HG03060 (cell line): ENCODE measurements at regions not wholly inside any gene's neighbourhood (a gene's known extent, or its start where the extent isn't known, plus 50 kb on each side); places are given as distances from the start of the nearest gene placed in this dataset.
"Not testable (repeated sequence)": the region's sequence is repeated elsewhere in the genome, so short reads cannot be mapped to it uniquely, and the experiment has no call there.

ENCODE experiments used
- ATAC-seq: cut with Tn5 transposase; IDR thresholded peaks from one replicate; pipeline ENCODE4 v1.9.1; 2021; ENCODE audit warnings: low read depth, moderate number of reproducible peaks; ENCODE audit not compliant: unreplicated experiment

GRCh38 chr4:66014146-66014765 lies 344.0 kb upstream of the EPHA5 start:
- no peak for ATAC-seq

- ATAC-seq: no peak
Observed at GRCh38 chr4:66000510-66001117, 330.3 kb upstream of the EPHA5 start.

- ATAC-seq: no peak
Observed at GRCh38 chr4:65999518-65999871, 329.2 kb upstream of the EPHA5 start.

- not testable (repeated sequence) for ATAC-seq
Observed at GRCh38 chr4:65998807-65999517, 328.7 kb upstream of the EPHA5 start.

GRCh38 chr4:65983061-65983460 lies 312.8 kb upstream of the EPHA5 start:
- no peak for ATAC-seq

GRCh38 chr4:65976287-65976686 lies 306.0 kb upstream of the EPHA5 start:
- ATAC-seq: no peak

- ATAC-seq: no peak
Observed at GRCh38 chr4:65973186-65973585, 302.9 kb upstream of the EPHA5 start.

- no peak for ATAC-seq
Observed at GRCh38 chr4:65971686-65972085, 301.4 kb upstream of the EPHA5 start.

- no peak for ATAC-seq
Observed at GRCh38 chr4:65968831-65969558, 298.7 kb upstream of the EPHA5 start.

- no peak for ATAC-seq
Observed at GRCh38 chr4:65960751-65961150, 290.5 kb upstream of the EPHA5 start.

- ATAC-seq: no peak
Observed at GRCh38 chr4:65954416-65954815, 284.1 kb upstream of the EPHA5 start.

- no peak for ATAC-seq
Observed at GRCh38 chr4:65951177-65951576, 280.9 kb upstream of the EPHA5 start.

GRCh38 chr4:65943076-65943475 lies 272.8 kb upstream of the EPHA5 start:
- ATAC-seq: no peak

- ATAC-seq: no peak
Observed at GRCh38 chr4:65924843-65925242, 254.6 kb upstream of the EPHA5 start.

GRCh38 chr4:65923616-65924015 lies 253.3 kb upstream of the EPHA5 start:
- ATAC-seq: no peak

GRCh38 chr4:65921180-65921579 lies 250.9 kb upstream of the EPHA5 start:
- no peak for ATAC-seq

- no peak for ATAC-seq
Observed at GRCh38 chr4:65918872-65919271, 248.6 kb upstream of the EPHA5 start.

GRCh38 chr4:65918212-65918611 lies 247.9 kb upstream of the EPHA5 start:
- no peak for ATAC-seq

- ATAC-seq: no peak
Observed at GRCh38 chr4:65917486-65917885, 247.2 kb upstream of the EPHA5 start.

GRCh38 chr4:65911720-65912119 lies 241.4 kb upstream of the EPHA5 start:
- no peak for ATAC-seq

GRCh38 chr4:65893957-65894755 lies 223.9 kb upstream of the EPHA5 start:
- ATAC-seq: no peak
